ENCODE measurements at regions not wholly inside any gene's neighbourhood (a gene's known extent, or its start where the extent isn't known, plus 50 kb on each side); places are given as distances from the start of the nearest gene placed in this dataset.
A peak's percentile ranks its signal among the peaks of the same experiment; 100 is the strongest.

DNA sequence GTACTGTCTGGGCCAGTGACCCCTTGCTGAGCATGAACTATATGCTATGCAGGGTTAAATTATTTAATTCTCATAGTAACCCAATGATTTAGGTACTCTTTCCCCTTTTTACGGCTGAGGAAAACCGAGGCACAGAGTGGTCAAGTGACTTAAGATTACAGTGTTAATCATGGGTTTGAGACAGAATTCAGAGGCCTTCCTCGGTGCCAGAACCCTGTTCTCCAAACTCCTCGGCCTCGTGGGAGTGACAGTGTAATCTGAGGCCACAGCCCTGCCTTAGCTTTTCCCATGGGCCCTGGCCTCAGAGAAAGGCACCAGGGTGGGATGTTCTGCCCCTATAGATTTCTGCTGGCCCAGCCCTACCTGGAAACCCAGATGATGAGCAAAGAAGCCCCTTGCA is 86.4 kb upstream of the ZNF648 start:
- DNase-seq, result no peak

DNA sequence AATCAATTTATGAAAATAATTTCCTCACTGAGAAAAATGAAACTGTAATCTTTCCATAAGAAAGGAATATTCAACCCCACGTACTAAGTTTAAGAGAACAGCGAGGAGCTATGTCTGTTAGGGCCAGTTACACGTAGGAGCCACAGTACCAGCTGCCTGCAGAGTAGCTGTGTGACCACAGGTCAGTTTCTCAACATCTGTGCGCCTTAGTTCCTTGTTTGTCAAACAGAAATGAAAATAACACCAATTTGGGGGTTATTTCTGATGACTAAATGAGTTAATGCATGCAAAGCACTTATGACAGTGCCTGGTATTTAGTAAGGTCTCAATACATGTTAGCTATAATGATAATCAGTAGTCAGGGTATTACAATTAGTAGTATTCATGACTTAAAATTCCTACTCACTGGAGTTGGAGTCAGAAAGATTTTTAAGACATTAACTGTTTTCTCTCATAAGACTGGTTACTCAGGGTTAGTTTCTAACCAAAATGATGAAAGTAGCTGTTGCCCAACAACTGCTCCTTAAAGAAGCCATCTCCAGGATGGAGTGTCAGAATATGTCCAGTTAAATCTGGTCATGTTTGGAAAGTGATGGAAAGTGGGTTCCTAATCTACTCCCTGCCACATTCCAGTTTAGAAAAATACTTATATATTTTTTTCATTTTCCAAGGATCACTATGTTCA is 85.8 kb upstream of the ZNF648 start:
- DNase-seq, result peak; percentile 19 to 70

DNA sequence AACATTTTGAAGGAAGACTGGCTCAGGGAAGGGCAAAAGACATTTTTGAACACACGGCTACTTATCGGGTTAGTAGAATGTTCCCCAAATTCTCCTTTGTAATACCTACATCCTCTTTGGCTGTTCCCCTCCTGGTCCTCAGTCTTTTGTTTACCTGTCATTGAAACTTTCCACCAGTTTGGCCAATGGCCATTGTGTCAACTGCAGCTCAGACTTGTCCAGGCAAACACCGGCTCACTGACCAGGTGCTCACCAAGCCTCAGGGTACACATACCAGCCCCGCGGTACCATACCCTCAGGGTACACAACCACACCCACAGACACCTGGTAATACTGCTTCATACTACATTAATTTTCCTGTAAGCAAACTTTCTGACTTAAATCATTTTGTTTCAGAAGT is 84.8 kb upstream of the ZNF648 start:
- no peak for DNase-seq

DNA sequence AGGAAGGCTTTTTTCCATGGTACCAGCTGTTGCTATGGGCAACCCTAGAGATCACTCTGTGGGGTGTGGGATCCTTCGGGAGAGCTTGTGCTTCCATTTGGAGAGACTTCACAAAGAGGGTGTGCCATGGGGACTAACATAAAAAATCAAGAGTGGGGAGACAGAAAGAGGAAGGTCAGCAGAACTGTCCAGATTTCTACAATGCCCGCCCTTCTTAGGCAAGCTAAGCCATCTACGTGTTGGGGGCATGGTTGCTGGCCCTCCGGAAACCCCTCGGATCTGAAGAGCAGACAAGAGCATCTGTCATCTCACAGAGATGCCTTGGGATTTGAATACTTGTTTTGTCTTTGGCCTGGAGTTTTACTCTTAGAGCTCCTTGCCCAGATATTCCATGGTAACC is 83.9 kb upstream of the ZNF648 start:
- no peak for DNase-seq

DNA sequence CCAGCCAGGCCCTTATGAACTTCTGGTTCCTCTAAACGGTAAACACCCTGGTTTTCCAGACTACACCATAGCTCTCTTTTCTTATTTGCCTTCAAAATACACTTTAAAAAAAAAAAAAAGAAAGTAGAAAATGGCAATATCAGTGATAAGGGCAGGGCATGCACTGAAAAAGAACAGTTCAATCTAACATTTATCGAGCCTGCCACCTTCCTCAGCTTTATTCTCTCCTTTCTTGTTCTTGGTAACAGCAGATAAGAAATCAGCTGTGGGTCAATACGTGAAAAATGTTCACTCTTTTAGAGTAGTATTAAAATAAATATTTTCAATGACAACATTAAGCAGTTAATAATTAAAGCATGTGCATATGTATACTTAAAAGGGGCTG is 83.1 kb upstream of the ZNF648 start:
- DNase-seq, result no peak

DNA sequence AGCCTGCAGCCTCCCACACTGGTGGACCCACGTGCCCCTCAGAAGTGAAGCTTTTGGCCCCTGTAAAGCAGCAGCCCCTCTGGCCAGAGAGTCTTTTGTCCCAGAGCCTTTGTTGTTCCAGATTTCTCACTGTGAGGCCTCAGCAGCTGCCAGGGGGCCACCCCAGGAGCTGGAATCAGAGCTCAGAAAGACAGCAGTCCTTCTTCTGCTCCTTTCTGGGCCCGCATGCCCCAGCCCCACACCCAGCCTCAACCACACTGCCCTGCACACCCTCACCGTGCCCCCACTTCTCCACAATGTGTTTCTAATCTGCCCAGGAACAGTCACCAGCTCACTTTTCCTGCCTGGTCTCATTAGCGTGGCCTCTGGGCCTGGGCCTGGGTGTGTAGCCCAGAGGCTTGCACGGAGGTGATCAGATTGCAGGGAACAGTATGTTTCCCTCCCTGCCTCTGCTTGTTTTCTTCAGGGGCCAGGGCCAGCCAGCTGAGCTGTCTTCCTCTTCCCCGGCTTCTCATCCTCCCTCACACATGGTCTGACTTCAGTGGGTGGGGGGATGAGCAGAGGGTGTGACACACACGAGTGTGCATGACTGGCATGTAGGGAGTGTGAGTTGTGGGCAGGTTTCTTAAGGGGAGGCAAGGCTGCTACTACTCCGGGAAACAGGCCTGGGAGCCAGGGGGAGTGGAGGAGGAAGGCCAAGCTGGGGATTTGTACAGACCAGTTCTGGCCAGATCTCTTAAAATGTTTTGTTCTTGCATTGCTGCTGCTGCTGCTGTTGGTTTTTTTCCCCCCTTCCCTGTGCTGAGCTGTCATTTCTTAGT is 82.5 kb upstream of the ZNF648 start:
- DNase-seq, result peak in 1 of 2 donors; percentile 71

DNA sequence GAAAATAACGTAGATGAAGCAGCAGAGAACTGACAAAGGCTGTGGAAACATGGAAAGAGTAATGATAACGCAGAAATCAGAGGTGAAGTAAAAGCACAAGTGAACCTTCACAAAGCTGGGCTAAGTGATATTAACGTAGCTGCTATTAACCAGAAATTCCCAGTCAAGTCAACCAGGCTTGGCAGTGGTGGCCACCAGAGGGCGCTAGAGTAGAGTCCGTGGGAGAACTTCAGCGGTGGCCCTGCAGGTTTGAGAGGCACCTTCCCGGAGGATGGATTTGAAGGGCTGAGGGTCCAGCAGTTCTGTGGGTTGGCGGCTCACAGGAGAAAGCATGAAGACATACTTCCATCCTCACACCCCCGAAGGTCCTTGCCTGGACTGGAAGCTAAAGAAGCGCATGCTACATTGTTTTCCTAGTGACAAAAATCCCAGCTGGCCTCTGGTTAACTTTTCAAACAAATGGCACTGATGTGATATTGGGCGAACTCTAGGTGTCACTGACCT is 81.7 kb upstream of the ZNF648 start:
- peak; percentile 79 to 83 for DNase-seq

DNA sequence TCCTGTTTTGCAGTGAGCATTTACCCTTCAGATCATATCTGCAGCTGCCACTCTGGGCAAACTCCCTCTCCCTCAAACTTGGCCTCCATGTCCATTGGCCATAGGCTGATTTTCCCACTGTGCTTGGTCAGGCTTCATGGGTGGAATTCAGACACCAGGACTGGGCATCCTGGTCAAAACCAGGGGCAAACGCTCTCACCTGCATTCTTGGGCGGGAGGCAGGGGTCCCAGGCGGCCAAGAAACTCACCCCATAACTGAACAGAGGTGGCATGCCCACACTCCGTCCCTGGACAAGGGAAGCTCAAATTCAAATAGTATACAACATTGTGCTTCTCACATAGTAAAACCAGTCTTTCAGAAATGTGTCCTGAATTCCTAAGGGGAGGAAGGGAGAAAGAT is 81.1 kb upstream of the ZNF648 start:
- no peak for DNase-seq

DNA sequence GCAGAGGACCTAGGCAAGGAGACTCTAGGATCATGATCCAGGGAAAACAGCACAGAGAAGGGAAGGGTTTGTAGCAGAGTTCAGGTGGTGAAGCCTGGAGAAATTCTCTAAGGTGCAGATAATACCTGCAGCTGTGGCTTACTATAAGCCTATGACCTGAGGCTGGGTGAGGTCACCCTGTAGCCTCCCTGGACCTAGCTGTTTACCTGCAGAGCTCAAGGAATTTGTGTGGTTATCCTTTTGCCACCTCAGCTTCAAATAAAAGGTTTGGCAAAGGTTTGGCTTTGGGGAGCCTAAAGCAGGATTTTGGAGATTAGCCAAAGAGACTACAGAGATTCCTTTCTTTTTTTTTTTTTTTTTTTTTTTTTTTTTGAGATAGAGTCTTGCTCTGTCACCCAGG is 79.5 kb upstream of the ZNF648 start:
- DNase-seq, result no peak

DNA sequence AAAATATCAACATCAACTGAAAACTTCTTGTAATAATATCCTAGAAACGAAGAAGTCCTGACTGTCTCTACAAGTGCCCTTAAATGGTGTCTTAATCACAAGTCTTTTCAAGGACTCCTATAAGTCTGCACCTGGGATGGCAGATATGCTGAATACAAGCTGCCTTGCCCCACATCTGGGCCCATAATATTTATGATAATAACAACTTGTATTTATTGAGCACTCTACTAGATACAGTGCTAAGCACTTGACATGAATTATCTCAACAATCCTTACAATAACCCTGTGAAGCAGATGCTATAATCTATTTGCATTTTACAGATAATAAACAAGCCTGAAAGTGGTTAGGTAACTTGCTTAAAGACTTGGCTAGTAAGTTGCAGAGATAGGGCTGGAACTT is 78.0 kb upstream of the ZNF648 start:
- no peak for DNase-seq

DNA sequence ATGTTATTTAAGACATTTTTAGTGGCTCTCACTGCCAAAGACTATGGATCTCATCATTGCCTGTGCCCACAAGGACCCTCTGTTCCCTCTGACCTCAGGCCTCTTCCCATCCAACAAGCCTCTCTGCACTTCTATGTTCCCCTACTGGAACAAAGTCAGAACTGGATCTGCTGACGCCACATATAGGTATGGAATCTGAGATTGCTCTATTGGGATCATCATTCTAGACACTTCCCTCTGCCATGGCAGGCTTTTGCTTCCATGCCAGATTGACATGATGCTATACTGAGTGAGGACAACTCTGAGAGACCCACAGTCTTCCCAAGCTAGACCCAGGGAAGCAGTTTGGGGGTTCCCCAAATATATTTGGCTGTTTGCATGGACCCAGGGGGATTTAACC is 76.0 kb upstream of the ZNF648 start:
- no peak for DNase-seq

DNA sequence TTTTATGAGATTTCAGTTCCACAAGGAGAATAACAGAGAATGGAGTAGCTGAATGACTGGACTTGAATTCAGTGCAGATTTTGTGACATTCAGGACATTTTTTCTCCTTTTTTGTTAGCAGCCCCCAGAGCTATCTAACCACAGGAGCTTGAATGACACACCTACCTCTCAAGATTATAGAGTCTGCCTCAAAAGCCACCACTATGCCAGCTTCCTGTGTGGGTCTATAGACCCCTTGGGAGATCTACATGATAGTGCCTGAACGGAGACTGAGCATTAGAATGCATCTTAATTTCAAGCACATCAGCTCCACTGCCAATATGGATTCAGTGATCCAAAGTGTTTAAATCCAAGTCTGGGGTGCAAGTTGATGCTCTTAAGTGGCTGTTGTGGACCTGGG is 74.4 kb upstream of the ZNF648 start:
- no peak for DNase-seq

DNA sequence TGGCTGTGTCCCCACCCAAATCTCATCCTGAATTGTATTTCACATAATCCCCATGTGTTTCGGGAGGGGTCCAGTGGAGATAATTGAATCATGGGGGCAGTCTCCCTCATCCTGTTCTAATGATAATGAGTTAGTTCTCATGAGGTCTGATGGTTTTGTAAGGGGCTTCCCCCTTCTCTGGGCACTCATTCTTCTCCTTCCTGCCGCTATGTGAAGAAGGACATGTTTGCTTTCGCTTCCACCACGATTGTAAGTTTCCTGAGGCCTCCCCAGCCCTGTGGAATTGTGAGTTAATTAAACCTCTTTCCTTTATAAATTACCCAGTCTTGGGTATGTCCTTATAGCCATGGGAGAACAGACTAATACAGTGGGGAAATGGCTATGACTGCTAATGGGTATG is 72.7 kb upstream of the ZNF648 start:
- DNase-seq, result no peak

DNA sequence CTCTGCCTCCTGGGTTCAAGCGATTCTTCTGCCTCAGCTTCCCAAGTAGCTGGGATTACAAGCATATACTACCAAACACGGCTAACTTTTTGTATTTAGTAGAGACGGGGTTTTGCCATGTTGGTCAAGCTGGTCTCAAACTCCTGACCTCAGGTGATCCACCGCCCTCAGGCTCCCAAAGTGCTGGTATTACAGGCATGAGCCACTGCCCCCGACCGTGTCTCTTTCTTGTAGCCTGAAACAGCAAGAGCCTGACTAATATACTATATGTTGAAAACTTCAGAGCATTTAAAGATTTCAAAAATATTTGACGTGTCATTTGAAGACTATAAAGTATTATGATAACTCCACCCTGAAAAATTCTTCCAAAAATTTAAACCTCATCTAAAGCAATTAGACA is 71.7 kb upstream of the ZNF648 start:
- DNase-seq, result no peak

DNA sequence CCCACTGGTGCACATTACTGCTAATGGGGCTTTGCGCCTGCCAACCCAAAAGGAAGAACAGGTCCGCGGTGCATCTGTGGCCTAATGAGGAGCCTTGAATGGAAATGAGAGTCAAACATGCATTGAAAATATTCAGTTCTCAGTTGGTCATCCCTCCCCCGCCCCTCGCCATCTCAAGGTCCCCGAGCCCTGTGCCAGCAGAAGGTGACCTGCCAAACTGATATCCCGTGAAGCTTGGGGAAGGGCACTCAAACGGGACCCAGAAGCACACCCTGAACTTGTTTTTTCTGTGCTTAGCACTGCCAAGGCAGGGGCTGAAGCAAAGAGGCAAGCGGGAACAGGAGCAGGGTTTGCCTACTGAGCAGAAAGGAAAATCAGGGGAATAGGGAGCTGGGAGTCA is 67.9 kb upstream of the ZNF648 start:
- DNase-seq, result no peak

DNA sequence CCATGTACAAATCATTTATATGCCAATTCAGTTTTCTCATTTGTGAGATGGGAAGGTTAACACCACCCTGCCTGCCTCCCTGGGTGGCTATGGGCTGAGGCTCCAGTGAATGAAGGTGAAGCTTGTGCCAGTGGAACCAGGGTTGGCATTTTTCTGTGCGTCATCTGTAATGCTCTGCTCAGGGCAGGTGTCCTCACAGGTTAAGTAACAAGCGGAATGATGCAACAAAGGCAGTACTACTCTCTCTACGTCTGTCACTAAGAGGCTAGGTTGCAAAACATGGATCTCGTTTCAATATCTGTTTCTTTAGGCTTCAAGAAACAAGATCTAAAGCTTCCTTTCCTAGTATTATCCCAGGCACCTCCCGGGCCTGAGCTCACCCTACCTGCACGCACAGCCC is 67.0 kb upstream of the ZNF648 start:
- no peak for DNase-seq

DNA sequence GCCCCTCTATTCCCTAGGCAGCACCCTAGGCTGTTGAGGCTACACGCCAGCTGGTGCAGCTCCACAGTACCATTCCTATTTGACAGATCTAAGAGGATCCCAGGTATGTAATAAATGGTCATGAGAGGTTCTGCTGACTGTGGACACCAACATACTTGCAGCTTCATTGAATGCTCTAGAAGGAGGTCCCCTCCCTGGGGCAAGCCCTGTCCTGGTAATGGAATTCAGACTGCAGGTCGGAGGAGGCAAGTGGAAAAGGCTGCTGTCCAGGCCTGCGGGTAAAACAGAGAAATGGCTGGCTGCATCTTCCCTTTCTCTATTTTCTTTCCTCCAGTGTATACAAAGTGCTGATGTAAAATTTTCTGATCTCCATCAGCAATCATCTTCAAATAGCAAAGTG is 66.1 kb upstream of the ZNF648 start:
- DNase-seq, result no peak

DNA sequence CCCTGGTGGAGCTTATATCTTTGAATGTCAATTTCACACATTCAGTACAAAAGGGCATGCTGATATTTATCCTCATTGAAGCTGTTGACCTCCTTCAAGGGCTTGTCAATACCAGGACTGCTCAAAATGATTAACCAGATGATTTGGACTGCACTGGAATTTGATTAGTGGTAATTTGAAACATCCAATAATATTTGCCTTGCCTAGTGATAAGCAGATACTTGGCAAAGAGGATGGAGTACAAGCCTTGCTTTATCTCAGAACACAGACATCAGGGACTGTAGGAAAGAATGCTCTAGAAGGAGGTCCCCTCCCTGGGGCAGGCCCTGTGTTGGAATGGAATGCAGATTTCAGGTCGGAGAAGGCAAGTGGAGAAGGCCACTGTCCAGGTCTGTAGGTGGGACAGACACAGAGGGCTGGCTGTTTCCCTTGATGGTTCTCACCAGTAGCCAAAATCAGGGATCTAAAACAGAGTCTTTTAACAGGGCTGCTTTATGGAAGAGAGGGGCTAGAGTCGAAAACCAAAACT is 64.8 kb upstream of the ZNF648 start:
- DNase-seq, result no peak

DNA sequence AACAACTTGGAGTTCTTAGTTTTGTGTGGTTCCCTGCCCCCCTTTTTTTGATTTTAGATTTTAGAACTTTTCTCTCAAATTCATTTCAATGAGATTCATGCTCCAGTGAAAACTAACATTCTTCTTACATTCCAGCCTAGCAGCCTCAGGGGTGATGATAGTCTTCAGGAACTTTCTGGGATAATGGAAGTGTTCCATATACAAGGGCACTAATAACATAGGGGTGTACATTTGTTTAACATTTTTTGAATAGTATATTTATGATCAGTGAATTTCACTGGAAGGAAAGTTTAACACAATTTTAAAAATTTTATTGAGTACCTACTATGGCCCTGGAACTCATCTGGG is 61.4 kb upstream of the ZNF648 start:
- no peak for DNase-seq

DNA sequence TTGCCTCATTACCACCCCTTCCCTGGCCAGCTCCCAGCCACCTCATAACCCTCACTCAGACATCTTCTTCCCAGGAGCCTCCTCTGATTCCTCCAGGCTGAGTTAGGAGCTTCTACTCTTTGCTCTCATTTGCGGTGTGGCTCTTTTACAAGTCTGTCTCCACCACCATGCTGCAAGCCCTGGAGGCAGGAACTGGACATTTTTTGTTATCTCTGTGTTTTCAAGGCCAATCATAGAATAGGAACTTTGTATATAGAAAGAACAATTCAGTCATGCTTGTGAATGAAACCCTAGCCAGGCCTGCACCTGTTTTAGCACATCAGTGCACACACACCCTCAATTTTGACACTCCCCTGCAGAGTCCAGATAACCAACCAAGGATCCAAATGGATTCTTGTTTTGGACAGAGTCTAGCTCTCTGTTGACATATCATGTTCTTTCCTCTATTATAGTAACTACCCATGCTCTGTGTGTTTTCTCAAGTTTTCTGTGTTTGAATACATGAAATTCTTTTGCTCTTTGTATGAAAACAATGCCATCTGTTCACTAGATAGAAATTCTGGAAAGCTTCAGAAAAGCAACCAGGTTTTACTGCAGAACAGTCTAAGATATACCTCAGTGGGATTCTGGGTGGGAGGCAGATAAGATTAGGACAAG is 60.9 kb upstream of the ZNF648 start:
- no peak for DNase-seq

DNA sequence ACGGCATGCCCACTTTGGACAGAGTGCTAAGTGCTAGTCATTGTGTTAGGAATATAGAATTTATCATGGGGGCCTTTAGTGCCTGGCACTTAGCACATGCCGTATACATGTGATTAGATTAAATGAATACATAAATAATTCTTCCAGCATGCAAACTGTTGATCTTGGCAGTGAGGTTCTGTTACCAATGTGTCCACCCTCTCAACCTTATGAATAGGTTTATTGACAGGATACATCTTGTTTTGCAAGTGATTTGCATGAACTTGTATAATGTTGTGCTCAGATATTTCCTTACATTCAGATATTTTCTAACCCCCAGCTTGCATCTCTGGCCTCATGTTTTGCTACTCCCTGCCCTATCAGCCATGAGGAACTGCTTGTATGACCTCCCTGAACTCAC is 60.3 kb upstream of the ZNF648 start:
- no peak for DNase-seq

DNA sequence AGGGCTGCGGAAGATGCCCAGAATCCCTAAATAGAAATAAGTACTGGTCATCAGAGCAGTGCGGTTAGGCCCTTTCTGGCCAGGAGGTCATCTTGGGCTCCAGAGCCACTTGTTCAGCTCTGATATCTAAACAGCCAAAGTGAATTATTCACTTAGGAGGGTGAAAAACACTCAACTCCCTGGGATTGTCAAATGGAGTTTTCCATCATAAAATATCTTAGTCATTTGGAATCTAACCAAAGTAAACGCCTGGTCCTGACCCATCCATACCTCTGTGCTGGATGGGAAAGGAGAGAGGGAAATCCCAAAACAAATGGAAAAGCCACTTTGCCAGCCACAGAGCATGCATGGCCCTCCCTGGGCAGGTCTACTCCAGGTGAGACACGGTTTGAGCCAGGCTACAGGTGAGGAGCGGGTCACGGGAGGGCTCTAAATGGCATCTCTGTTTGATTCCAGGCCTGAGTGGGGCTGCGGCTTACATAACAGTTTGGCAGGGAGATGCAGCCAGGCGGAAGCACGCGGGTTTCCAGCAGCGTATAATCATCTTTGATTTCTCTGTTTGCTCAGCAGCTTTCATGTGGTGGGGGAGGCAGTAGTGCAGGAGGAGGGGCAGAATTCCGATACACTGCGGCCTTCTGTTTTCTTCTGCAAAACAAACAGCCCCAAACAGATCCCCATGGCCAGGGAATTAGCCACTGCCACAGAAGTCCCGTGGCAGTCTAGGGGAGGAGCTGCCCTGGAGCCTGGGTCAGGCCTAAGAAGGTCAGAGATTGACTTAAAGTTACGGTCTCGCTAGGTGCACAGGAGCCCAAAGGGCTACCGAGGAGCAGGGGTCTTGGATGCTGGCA is 59.1 kb upstream of the ZNF648 start:
- DNase-seq, result no peak

DNA sequence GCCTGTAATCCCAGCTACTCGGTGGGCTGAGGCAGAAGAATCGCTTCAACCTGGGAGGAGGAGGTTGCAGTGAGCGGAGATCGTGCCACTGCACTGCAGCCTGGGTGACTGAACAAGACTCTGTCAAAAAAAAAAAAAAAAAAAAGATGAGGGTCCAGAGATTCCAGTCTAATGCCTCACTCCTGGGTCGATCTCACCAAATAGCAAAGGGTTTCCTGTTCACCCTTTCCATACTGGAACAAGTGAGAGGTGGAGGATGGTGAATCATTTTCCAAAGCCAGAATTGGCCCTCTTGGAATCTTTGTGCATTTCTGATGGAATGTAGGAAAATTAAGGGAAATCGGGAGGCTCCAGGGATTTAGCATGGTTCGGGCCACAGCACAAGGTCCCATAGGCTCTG is 58.1 kb upstream of the ZNF648 start:
- no peak for DNase-seq

Measured in CD4-positive, alpha-beta T cell treated with Interleukin-1 beta for 1 hour (primary cell).